ENCODE measurements at regions not wholly inside any gene's neighbourhood (a gene's known extent, or its start where the extent isn't known, plus 50 kb on each side); places are given as distances from the start of the nearest gene placed in this dataset.
"Not testable (repeated sequence)": the region's sequence is repeated elsewhere in the genome, so short reads cannot be mapped to it uniquely, and the experiment has no call there.

DNA sequence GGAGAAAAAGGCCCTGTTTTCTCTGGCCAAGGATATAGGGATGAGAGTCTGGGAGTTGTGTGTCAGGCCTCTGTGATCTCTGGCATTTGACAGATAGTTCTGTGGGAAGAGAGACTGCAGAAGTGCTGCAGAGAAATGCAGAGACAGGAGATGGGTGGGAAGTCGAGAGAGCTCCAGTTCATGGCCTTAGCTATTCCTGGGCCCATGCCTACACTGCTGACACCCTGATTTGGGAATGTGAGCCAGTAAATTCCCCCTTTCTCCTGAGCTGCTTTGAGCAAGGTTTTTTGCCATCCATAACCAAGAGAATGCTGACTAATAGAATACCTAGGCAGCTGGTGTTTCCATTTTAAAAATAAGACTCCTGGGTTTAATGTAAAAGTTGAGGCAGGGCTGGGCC, 59.3 kb downstream of the EBLN2 start:
- no peak for DNase-seq (ENCODE audit: low spot score)
- FAIRE-seq, result no peak

DNA sequence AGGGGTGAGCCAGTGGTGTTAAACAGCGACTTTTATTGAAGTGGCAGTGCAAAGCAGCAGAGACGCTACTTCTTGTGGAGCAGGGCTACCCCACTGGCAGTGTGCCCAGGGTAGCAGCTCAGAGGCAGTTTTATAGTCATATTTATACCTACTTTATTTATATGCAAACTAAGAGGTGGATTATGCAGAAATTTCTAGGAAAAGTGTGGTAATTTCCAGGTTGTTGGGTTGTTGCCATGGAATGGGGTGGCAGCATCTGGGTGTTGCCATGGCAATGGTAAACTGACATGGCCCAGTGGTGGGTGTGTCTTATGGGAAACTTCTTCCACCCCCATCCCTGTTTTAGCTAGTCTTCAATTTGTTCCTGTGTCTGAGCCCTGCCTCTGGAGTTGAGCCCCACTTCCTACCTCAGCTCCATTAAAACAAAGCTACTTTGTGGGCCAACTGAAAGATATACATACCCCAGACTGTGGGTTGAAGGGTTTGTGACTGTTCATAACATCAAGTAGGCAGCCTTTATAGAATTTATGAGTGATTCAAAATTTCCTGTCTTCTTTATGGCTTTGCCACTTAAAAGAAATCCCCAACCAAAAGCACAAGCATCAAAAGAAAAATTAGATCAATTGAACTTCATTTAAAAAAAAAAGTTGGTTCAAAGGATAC, 60.3 kb downstream of the EBLN2 start:
- FAIRE-seq, result no peak
- DNase-seq (ENCODE audit: low spot score), result no peak

DNA sequence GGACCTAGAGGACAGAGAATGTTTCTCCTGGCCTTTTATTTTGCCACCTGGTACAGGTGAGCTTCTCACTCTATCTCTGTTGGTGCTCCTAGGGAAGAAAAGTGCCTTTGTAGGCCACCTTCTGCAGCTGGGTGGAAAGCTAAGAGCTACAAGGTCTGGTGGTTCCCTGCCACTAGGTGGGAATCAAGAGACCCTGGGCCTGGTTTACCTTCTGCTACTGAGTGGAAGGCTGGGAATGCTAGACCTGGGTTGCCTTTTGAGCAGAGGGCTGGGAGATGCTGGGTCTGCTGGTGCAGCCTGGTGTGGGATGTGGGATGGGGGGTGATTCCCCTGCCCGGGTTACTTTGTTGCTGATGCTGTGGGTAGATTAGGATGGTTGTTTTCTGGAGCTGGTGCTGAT, 72.6 kb downstream of the EBLN2 start:
- FAIRE-seq (no peak), DNase-seq (ENCODE audit: low spot score) (no peak)

DNA sequence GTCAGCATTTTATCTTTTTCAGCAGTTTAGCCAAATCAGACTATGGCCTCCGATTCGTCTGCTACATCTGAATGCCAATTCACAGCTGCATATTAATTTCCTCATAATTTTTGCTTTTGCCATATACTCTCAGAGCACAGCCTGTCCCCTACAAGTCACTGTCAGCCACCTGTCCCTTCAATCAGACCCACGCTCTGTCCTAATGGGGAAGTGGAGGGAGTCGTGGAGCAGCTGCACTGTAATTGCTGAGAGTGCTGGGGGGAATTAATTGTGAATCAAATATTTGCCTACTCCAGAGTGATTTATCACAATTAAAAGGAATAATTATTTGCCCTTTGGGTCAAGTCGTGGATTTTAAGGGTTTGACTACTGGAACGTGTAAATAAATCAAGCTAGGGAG, 75.5 kb downstream of the EBLN2 start:
- no peak for FAIRE-seq
- DNase-seq (ENCODE audit: low spot score), result no peak

DNA sequence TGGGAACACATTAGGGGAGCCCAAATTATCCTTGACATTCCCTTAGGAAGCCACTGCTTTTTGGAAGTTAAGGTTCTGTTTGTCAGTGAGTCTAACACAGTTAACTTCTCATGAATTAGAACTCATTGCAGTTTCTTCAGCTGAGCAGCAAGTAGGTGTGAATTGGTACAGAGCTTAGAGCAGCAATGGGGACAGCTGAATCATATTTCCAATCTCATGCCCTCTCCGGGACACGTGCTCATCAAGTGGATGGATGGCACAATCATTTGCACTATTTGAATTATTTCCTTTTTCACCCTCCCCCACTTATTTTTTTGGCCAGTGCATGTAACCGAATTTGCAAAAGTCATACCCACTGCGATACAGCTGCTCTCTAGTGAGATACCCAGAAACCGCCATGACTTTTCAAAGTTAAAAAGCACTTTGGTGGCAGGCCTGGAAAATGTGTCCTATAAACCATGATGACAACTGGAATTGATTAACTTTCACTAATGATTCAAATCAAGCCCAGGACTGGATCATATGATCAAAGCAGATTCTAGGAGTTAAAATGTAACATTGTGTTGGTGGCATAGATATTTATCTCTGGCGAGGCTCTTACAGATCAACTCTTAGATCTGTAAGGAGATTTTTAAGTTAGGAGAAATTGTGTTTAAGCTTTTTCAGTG, 76.4 kb downstream of the EBLN2 start:
- DNase-seq (ENCODE audit: low spot score) (no peak), FAIRE-seq (no peak)

DNA sequence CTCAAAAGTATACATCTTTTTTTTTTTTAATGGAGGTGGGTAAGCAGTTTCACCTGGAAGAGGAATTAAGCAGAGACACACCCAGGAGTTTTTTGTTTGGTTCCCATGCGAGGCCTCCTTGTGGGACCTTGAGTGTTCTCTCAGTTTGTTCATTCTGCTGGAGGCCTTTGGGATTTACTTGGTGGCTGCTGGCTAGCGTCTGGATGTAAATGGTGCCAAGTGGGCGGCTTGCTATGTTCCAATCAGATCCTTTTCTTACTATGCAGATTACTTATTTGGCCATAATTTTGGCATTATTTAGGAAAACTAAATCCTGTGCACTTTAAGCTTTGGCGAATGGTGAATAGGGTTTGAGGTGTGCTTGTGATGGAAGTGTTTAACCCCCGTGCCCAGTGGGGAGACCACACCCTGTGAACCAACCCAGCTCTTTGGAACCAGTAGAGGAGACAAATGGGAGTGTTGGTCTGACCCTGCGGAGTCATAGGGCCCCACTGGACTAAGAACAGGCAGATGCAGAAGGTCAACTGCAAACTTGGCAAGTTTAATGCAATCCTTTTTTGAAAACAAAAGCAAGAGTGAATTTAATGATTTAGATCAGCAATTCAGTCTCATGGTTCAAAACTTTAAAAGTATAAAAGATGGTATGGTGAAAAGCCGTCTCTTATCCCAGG, 79.4 kb downstream of the EBLN2 start:
- FAIRE-seq (no peak), DNase-seq (ENCODE audit: low spot score) (no peak)

DNA sequence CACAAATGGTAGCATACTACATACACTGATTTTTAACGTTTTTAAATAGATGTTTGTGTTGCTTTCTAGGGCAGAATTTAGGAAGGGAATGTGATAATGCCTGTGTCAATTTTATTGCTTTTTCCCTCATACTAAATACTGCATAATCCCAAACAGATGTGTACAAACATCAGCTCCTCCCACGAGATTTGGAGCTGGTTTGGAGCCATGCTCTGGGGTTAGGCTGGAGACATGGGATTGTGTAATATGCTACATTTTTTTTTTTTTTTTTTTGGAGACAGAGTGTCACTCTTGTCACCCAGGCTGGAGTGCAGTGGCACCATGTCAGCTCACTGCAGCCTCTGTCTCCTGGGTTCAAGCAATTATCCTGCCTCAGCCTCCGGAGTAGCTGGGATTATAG, 80.1 kb downstream of the EBLN2 start:
- DNase-seq (ENCODE audit: low spot score), result no peak
- FAIRE-seq, result no peak

DNA sequence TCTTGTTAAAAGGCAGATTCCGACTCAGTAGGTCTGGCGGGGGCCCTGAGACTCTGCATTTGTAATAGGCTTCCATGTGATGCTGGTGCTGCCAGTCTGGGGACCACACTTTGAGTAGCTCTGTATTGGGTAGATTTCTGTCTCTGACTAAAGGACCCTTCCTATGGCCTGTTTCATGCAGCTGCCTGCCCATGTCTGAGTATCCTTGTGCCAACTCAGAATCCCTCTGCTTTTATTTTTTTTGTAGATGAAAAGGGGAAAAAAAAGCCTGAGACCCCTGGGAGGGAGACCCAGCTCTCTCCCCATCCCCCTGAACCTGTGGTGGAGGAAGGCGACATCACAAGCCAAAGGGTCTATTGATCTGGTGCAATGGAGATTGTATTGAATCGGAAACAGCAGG, 81.9 kb downstream of the EBLN2 start:
- DNase-seq (ENCODE audit: low spot score) (no peak), FAIRE-seq (no peak)

DNA sequence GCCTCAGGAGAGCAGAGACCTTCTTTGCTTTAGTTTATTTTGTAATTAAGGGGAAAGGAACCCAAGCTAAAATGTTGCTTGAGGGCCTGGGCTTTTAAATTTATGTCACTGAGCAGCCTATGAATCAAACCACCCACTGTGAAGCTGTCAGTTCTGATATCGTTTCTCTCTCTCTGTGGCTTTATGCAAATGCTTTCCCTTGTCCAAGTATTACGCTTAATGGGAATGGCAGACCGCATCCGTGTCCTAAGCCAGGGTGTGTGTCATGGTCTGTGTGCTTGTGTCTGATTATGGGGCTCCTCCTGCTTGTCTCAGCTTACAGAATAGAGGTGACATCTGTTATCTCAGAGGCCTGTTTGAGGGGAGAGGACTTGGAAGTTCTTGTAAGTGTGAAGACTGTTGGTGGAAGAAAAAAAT, 82.4 kb downstream of the EBLN2 start:
- FAIRE-seq, result no peak
- no peak for DNase-seq (ENCODE audit: low spot score)

DNA sequence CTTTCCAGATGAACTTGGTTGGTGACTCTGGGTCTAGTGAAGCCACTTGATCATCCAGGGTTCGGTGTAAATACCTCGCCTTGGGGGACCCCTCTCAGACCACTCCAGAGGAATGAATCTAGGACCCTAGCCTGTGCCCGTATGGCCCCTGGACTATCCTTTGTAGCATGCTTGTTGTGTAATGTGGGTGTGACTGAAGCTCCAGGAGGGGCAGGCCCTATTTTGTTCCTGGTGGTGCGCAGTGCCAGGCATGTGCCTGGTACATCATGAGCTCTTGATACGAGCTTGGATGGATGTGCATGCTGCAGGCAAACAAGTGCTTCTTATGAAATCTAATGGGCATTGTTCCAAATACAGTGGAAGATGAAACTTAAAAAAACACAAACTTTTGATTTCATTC, 82.8 kb downstream of the EBLN2 start:
- DNase-seq (ENCODE audit: low spot score) (no peak), FAIRE-seq (no peak)

DNA sequence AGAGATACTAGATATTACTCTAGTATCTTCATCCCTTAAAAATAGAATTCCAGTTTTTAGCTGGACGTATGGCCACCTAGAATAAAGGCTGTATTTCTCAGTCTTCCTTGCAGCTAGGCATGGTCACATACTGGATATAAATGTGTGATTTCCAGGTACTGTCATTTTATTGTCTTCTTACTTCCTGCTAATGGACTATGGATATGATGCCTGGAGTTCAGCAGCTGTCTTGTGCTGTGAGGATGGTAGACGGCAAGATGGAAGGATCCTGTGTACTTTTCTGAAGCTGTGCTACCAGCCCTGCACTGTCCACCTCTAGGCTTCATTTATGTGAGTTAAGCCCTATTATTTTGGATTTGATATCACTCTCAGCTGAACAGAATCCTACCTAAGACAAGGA, 83.4 kb downstream of the EBLN2 start:
- DNase-seq (ENCODE audit: low spot score) (no peak), FAIRE-seq (no peak)

DNA sequence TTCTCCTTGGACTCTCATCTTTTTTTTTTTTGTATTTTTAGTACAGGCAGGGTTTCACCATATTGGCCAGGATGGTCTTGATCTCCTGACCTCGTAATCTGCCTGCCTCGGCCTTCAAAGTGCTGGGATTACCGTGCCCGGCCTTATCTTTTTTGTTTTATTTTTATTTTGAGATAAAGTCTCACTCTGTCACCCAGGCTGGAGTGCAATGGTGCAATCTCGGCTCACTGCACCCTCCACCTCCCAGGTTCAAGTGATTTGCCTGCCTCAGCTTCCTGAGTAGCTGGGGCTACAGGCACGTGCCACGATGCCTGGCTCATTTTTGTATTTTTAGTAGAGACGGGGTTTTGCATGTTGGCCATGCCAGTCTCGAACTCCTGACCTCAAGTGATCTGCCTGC, 86.0 kb downstream of the EBLN2 start:
- DNase-seq (ENCODE audit: low spot score); FAIRE-seq: not testable (repeated sequence)

DNA sequence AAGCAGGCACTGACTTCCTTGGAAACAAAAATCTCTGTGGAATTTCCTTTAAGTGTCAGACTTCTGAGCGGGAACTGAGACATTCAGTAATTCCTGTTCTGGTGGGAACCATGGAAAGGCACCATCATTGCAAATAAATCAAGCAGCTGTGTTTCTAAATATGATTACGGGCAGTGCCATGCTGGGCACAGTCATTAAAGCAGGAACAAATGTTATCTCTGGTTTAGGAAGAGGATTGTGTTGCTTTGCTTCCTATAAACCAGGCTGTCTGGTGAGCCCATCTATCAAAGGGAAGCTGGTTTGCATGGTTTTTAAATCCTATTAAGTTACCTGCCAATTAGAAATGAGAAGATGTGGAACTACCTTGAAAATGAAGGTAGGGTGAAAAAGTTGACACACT, 86.7 kb downstream of the EBLN2 start:
- FAIRE-seq (no peak), DNase-seq (ENCODE audit: low spot score) (no peak)

DNA sequence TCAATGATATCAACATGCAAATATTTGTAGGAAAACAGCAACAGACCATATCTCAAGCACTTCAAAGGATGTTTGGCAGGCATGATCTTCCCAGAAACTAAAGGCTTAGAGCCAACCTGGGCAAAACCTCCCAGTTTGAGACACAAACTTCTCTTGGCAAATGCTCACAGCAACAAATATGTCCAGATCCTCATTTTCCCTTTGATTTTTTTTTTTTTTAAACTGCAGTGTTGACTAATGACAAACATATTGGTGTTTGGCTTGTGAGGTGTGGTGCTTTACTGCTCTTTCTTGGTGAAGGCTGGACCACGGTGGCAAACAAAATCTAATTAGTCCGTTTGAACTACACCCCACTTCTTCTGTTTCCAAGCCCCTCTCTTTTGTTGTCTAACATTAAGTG, 87.2 kb downstream of the EBLN2 start:
- FAIRE-seq (no peak), DNase-seq (ENCODE audit: low spot score) (no peak)

DNA sequence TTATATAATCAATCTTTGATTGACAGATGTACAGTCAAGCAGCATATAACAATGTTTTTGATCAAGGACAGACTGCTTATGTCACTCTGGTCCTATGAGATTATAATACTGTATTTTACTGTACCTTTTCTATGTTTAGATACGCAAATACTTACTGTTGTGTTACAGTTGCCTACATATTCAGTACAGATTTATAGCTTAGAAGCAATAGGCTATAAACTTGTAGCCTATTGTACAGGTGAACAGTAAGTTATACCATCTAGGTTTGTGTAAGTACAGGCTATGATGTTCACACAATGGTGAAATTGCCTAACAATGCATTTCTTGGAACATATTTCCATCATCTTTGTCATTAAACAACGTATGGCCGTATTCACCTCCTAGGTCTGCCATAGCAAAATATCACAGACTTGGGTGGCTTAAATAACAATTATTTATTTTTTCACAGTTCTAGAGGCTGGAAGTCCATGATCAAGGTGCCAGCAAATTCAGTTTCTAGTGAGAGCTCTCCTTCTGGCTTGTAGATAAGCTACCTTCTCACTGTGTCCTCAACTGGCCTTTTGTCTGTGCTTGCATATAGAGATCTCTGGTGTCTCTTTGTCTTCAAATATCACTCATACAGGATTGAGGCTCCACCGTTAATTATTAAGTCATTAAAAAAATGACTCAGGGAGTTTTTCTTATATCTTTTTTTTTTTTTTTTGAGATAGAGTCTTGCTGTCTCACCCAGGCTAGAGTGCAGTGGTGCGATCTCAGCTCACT, 89.1 kb downstream of the EBLN2 start:
- FAIRE-seq, result no peak

DNA sequence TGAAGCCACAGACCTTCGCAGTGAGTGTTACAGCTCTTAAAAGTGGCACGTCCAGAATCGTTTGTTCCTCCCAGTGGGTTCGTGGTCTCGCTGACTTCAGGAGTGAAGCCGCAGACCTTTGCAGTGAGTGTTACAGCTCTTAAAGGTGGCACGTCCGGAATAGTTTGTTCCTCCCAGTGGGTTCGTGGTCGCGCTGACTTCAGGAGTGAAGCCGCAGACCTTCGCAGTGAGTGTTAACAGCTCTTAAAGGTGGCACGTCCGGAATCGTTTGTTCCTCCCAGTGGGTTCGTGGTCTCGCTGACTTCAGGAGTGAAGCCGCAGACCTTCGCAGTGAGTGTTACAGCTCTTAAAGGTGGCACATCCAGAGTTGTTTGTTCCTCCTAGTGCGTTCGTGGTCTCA, 91.1 kb downstream of the EBLN2 start:
- not testable (repeated sequence) for FAIRE-seq; DNase-seq (ENCODE audit: low spot score)

More for the DNA sequence above, 89.1 kb downstream of the EBLN2 start:
- no peak for DNase-seq (ENCODE audit: low spot score)

DNA sequence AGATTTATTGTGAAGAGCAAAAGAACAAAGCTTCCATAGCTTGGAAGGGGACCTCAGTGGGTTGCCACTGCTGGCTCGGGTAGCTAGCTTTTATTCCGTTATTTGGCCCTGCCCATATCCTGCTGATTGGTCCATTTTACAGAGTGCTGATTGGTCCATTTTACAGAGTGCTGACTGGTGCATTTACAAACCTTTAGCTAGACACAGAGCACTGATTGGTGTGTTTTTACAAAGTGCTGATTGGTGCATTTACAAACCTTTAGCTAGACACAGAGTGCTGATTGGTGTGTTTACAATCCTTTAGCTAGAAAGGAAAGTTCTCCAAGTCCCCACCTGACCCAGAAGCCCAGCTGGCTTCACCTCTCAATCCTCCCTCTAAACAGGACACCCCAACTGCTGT, 91.6 kb downstream of the EBLN2 start:
- not testable (repeated sequence) for FAIRE-seq; DNase-seq (ENCODE audit: low spot score)

DNA sequence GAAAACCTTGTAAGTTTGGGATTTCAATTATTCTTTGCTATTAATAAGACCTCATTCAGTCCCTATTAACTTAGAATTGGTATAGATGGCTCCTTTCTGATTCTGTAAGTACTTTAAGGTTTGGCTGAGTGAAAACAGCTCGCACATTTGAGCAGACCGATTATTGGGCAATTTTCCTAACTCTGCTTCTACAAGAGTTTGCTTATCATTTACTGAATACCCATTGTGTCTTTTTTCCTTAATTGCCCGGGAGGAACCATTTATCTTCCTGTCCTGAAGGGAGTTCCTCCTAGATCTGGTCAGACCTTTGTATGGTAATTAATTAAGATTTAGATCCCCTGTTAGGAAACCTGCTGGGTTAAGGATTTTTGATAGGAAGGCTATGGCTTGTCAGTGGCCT, 92.8 kb downstream of the EBLN2 start:
- not testable (repeated sequence) for FAIRE-seq; DNase-seq (ENCODE audit: low spot score)

DNA sequence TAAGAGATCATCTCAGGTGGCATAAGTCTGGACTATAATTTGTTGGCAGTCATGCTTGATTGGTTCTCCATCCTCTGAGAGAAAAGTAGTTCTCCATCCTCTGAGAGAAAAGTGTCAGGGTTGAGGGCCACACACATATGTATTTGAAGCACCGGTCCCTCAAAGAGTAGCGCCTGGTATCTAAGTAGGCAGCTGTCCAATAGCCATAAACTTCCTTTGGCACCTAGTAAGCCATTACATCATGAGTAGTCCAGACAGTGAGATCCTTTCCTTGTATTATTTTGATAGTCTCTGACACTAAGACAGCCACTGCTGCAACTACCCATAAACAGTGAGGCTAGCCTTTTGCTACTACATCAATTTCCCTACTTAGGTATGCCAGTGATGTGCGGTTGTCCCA, 94.0 kb downstream of the EBLN2 start:
- FAIRE-seq; DNase-seq (ENCODE audit: low spot score): not testable (repeated sequence)

DNA sequence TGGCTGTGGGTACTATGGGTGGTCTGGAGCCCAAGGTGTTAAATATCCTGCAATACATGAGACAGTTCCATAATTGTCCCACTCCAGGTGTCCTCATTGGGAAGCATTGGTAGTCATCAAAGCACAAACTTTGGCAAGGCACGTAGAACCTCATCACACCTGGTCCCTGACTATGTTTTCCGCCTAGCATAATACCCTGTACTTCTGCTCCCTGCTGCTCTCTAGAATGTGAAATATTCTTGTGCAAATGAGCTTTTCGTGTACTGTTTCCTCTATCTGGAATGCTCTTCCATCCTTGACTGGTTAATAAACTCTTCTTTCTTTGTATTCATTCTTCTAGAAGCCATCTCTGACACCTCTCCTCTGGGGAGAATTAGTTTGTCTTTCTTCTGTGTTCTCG, 103.2 kb downstream of the EBLN2 start:
- FAIRE-seq (no peak), DNase-seq (ENCODE audit: low spot score) (no peak)

DNA sequence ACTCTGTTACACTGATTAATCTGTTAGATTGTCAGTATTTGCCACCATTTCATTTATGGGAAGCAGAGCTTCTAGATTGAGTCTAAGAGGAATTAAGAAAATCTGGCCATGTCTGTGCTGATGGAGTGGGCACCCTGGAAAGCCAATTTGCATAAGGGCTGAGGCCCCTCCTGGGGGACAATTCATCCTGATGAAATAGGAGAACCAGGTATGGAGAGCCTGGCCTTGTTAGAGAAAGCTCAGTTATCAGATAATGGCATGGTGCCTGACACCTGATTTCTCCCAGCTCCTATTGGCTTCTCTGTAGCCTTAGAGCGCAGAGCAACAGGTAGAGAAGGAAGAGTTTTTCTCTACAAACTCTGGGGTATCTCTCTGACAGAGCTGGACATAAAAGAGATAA, 114.2 kb downstream of the EBLN2 start:
- no peak for DNase-seq (ENCODE audit: low spot score)
- FAIRE-seq, result no peak

DNA sequence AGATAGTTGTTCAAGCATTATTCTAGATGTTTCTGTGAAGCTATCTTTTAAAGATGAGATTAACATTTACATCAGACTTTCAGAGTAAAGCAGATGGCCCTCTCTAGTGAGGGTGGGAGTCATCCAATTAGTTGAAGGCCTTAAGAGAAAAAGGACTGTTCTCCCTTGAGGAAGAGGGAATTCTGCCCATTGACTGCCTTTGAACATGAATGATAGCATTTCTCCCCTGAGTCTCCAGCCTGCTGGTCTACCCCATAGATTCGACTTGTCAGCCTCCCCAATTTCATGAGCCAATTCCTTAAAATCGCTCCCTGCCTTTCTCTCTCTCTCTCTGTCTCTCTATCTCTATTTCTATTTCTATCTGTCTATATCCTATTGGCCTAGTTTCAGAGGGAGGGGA, 115.5 kb downstream of the EBLN2 start:
- no peak for FAIRE-seq

More for the DNA sequence above, 115.5 kb downstream of the EBLN2 start:
- no peak for DNase-seq (ENCODE audit: low spot score)

All from RCC 7860 (cell line).